ENCODE measurements at regions not wholly inside any gene's neighbourhood (a gene's known extent, or its start where the extent isn't known, plus 50 kb on each side); places are given as distances from the start of the nearest gene placed in this dataset.
A peak's percentile ranks its signal among the peaks of the same experiment; 100 is the strongest.

- TF ChIP-seq MEF2A (IDR thresholded peaks at IDR 0.05; ENCODE audit: insufficient read depth, low read depth, low read length), result 0 out of 2 replicates have a peak, but pooled peaks have one; percentile 45
- TF ChIP-seq SRF (IDR thresholded peaks at IDR 0.05; ENCODE audit: low read depth in 2 of 2, low read length in 2 of 2), result no peak
- 0 out of 2 replicates have a peak, but pooled peaks have one; percentile 38 for TF ChIP-seq CHD2 (IDR thresholded peaks at IDR 0.05; ENCODE audit: borderline replicate concordance, low read depth, low read length)
- TF ChIP-seq NR2C1 (IDR thresholded peaks at IDR 0.05), result no peak
- no peak for TF ChIP-seq HDAC6 (IDR thresholded peaks at IDR 0.05; ENCODE audit: unreplicated experiment)
- no peak for TF ChIP-seq ZZZ3 (IDR thresholded peaks at IDR 0.05; ENCODE audit: control insufficient read depth, insufficient read length, low read depth)
- no peak for TF ChIP-seq SUZ12 (IDR thresholded peaks at IDR 0.05; ENCODE audit: unreplicated experiment)
- TF ChIP-seq EGR1 (IDR thresholded peaks at IDR 0.05; ENCODE audit: borderline replicate concordance in 1 of 2, low read depth in 2 of 2, low read length in 2 of 2), result no peak
- TF ChIP-seq USF1 (IDR thresholded peaks at IDR 0.05; ENCODE audit: borderline replicate concordance, extremely low read length, insufficient read depth, low read depth, low read length), result no peak
- TF ChIP-seq CHD1 (IDR thresholded peaks at IDR 0.05; ENCODE audit: low read depth, low read length), result no peak
- TF ChIP-seq ZBTB40 (IDR thresholded peaks at IDR 0.05; ENCODE audit: borderline replicate concordance), result peak; percentile 63; the same call in 1 of the 2 replicates
- 0 out of 2 replicates have a peak, but pooled peaks have one; percentile 40 for TF ChIP-seq RCOR1 (conservative IDR thresholded peaks at IDR 0.05; ENCODE audit: low read depth, low read length)
- TF ChIP-seq POLR2AphosphoS2 (IDR thresholded peaks at IDR 0.05; ENCODE audit: low read depth, low read length), result no peak
- no peak; the same call in 1 of the 2 replicates for TF ChIP-seq ZNF687 (IDR thresholded peaks at IDR 0.05)
- TF ChIP-seq ZNF217 (IDR thresholded peaks at IDR 0.05), result peak; percentile 72; the same call in 1 of the 2 replicates
- no peak for TF ChIP-seq HDGF (IDR thresholded peaks at IDR 0.05)
- TF ChIP-seq YBX1 (IDR thresholded peaks at IDR 0.05), result no peak
- no peak for TF ChIP-seq RB1 (IDR thresholded peaks at IDR 0.05; ENCODE audit: borderline replicate concordance)
- no peak for TF ChIP-seq PAX8 (IDR thresholded peaks at IDR 0.05)
- no peak for TF ChIP-seq ZSCAN29 (IDR thresholded peaks at IDR 0.05)
- TF ChIP-seq PKNOX1 (IDR thresholded peaks at IDR 0.05), result no peak; the same call in 1 of the 2 replicates
- TF ChIP-seq HCFC1 (IDR thresholded peaks at IDR 0.05; ENCODE audit: low read length), result no peak
These were observed 143.4 kb upstream of the LSM8 start (continued) for GRCh38 chr7:118040562-118040961.
